Keratinocyte (primary cell): ENCODE measurements at regions not wholly inside any gene's neighbourhood (a gene's known extent, or its start where the extent isn't known, plus 50 kb on each side); places are given as distances from the start of the nearest gene placed in this dataset.

Experiments used
- DNase-seq: peaks from one replicate; pipeline ENCODE4 v3.0.0-alpha.2; 2011; ENCODE audit warnings: low read depth, missing footprints, low spot score
- FAIRE-seq: peaks from 2 replicates; lab custom pipeline; 2011; peaks lifted over from hg19 to GRCh38; lab: Jason Lieb, UNC
- H2AFZ ChIP-seq: 2 replicates; pipeline ENCODE4 v1.6.0; 2012; ENCODE audit warnings: low read length, control low read depth, inconsistent platforms; ENCODE audit not compliant: control insufficient read depth
- H3K27ac ChIP-seq: 2 replicates; pipeline ENCODE4 v1.5.1; 2011; ENCODE audit warnings: low read length; ENCODE audit not compliant: control insufficient read depth, insufficient read depth
- H3K27me3 ChIP-seq: 3 replicates; pipeline ENCODE4 v1.6.0; 2011; ENCODE audit warnings: low read length; ENCODE audit not compliant: control insufficient read depth, insufficient read depth; ENCODE audit errors: extremely low read depth
- H3K36me3 ChIP-seq, 2 experiments: 2 replicates in 1 of 2; 3 replicates in 1 of 2; pipeline ENCODE4 v1.5.1; 2011; ENCODE audit warnings: low read length in 2 of 2, mild to moderate bottlenecking in 1 of 2; ENCODE audit not compliant: control insufficient read depth in 2 of 2, insufficient read depth in 2 of 2; ENCODE audit errors: extremely low read depth in 1 of 2
- H3K4me1 ChIP-seq: 3 replicates; pipeline ENCODE4 v1.5.1; 2011; ENCODE audit warnings: low read length; ENCODE audit not compliant: control insufficient read depth, insufficient read depth; ENCODE audit errors: extremely low read depth
- H3K4me2 ChIP-seq: 3 replicates; pipeline ENCODE4 v1.6.0; 2011; ENCODE audit warnings: low read depth, low read length; ENCODE audit not compliant: control insufficient read depth, insufficient read depth; ENCODE audit errors: extremely low read depth
- H3K4me3 ChIP-seq, 3 experiments: fragments of 200-600 bp in 1 of 3; sonication (generic) in 1 of 3; 2 replicates in 2 of 3; 3 replicates in 1 of 3; pipeline ENCODE4 v1.5.1; 2011 to 2016; ENCODE audit warnings: low read length in 3 of 3, mild to moderate bottlenecking in 3 of 3, control low read depth in 2 of 3, inconsistent platforms in 1 of 3, low read depth in 1 of 3, mixed read lengths in 1 of 3, mixed run types in 1 of 3, moderate library complexity in 1 of 3; ENCODE audit not compliant: control insufficient read depth in 2 of 3, insufficient read depth in 2 of 3; ENCODE audit errors: extremely low read depth in 1 of 3
- H3K79me2 ChIP-seq: 2 replicates; pipeline ENCODE4 v1.6.0; 2012; ENCODE audit warnings: low read length; ENCODE audit not compliant: control insufficient read depth, insufficient read depth
- H3K9ac ChIP-seq: 3 replicates; pipeline ENCODE4 v1.6.0; 2011; ENCODE audit warnings: low read length; ENCODE audit not compliant: control insufficient read depth, insufficient read depth; ENCODE audit errors: extremely low read depth
- H3K9me1 ChIP-seq: 3 replicates; pipeline ENCODE4 v1.6.0; 2011; ENCODE audit warnings: low read length; ENCODE audit not compliant: control insufficient read depth, insufficient read depth; ENCODE audit errors: extremely low read depth
- H3K9me3 ChIP-seq: 2 replicates; pipeline ENCODE4 v1.5.1; 2012; ENCODE audit warnings: low read depth, low read length; ENCODE audit not compliant: control insufficient read depth
- H4K20me1 ChIP-seq: 3 replicates; pipeline ENCODE4 v1.6.0; 2011; ENCODE audit warnings: low read length; ENCODE audit not compliant: control insufficient read depth, insufficient read depth; ENCODE audit errors: extremely low read depth
- EZH2 ChIP-seq: IDR thresholded peaks from one replicate; pipeline ENCODE4 v1.6.1; 2012; ENCODE audit warnings: inconsistent platforms, mild to moderate bottlenecking, low read length, moderate library complexity
- dilution Hi-C: fragments of 300-500 bp; cut with MboI; formaldehyde crosslinking; loops from one replicate; pipeline ENCODE4 v1.7.0; 2020; ENCODE audit warnings: low sequenced_read_pairs; ENCODE audit not compliant: extremely low pct_ligation_motif_present
- TF ChIP-seq, protein P1 (sequence below), 3 experiments: IDR thresholded peaks in 1 of 3; conservative IDR thresholded peaks in 1 of 3; optimal IDR thresholded peaks in 1 of 3; 2 replicates in 2 of 3; 3 replicates in 1 of 3; pipeline versions ENCODE3 to v1.5.1; 2011; ENCODE audit warnings: low read length in 3 of 3, mild to moderate bottlenecking in 3 of 3, moderate library complexity in 2 of 3, control low read depth in 1 of 3, inconsistent platforms in 1 of 3; ENCODE audit not compliant: insufficient read depth in 2 of 3; ENCODE audit errors: extremely low read depth in 1 of 3

DNA sequence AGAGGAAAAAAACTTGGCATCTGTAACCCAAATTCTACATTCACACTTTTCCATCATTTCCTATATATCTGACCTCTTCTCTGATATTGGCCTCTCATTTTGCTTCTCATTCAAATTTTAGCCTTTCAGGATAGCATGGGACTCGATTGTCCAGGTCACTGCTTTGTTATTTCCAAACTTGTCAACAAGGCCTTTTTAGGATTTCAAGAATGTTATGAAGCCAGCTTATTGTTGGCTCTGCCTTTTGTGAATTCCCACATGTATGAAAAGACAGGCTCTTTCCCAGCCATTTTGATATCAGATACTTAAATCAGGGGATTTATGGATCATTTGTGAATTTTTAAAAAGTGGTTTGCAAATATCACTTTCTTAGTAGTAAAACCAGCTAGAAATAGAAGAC lies 663.5 kb downstream of the NCAM2 start:
- no peak for FAIRE-seq

DNA sequence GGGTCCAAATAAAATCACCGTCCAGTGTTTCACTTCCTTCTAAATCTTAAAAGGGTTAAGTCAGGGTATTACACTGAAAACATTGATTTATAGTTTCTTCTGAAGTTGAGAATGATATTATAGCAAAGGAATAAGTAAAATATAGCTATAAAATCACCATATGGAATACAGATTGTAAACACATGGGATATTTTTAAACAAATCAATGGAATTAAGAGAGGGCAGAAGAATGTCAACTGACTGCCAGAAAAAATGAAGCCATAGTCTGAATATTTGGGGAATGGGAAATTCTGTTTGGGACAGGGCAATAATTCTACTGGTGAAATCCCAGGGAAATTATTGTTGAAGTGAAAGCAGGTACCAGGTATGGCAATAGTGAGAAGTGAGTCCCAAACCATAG lies 664.6 kb downstream of the NCAM2 start:
- no peak overlapping the region for H3K9ac ChIP-seq
- DNase-seq (no peak), FAIRE-seq (no peak)
- H3K36me3 ChIP-seq: no peaks in the 10 kb centered on the region
- no peaks in the 10 kb centered on the region for H3K9me1 ChIP-seq
- dilution Hi-C loops: no loop called here
- no peaks in the 10 kb centered on the region for H3K79me2 ChIP-seq
- no peaks in the 10 kb centered on the region for H3K27me3 ChIP-seq
- TF ChIP-seq, protein P1, sequence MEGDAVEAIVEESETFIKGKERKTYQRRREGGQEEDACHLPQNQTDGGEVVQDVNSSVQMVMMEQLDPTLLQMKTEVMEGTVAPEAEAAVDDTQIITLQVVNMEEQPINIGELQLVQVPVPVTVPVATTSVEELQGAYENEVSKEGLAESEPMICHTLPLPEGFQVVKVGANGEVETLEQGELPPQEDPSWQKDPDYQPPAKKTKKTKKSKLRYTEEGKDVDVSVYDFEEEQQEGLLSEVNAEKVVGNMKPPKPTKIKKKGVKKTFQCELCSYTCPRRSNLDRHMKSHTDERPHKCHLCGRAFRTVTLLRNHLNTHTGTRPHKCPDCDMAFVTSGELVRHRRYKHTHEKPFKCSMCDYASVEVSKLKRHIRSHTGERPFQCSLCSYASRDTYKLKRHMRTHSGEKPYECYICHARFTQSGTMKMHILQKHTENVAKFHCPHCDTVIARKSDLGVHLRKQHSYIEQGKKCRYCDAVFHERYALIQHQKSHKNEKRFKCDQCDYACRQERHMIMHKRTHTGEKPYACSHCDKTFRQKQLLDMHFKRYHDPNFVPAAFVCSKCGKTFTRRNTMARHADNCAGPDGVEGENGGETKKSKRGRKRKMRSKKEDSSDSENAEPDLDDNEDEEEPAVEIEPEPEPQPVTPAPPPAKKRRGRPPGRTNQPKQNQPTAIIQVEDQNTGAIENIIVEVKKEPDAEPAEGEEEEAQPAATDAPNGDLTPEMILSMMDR (optimal IDR thresholded peaks at IDR 0.05 in 1 of 3, IDR thresholded peaks at IDR 0.05 in 1 of 3, conservative IDR thresholded peaks at IDR 0.05 in 1 of 3; ENCODE audit: extremely low read depth in 1 of 3, insufficient read depth in 2 of 3, low read length in 3 of 3): no peak
- no peak for TF ChIP-seq EZH2
- no peaks in the 10 kb centered on the region for H4K20me1 ChIP-seq
- no peak overlapping the region for H3K4me3 ChIP-seq
- no peak overlapping the region for H3K4me2 ChIP-seq
- no peaks in the 10 kb centered on the region for H3K4me1 ChIP-seq
- H2AFZ ChIP-seq: no peak overlapping the region
- H3K9me3 ChIP-seq: no peaks in the 10 kb centered on the region
- H3K27ac ChIP-seq: no peak overlapping the region

More for the DNA sequence above, 663.5 kb downstream of the NCAM2 start:
- Histone ChIP-seq H3K27ac (no peak overlapping the region), H3K4me1 (no peaks in the 10 kb centered on the region), H3K79me2 (no peaks in the 10 kb centered on the region), H3K9me1 (no peaks in the 10 kb centered on the region), H3K9ac (no peak overlapping the region), H3K4me3 (no peak overlapping the region), H3K4me2 (no peak overlapping the region), H2AFZ (no peak overlapping the region), H3K9me3 (no peaks in the 10 kb centered on the region), H4K20me1 (no peaks in the 10 kb centered on the region), H3K27me3 (no peaks in the 10 kb centered on the region), H3K36me3 (no peaks in the 10 kb centered on the region)
- TF ChIP-seq, protein P1 (optimal IDR thresholded peaks at IDR 0.05 in 1 of 3, IDR thresholded peaks at IDR 0.05 in 1 of 3, conservative IDR thresholded peaks at IDR 0.05 in 1 of 3; ENCODE audit: extremely low read depth in 1 of 3, insufficient read depth in 2 of 3, low read length in 3 of 3): no peak
- TF ChIP-seq EZH2: no peak
- no peak for DNase-seq
- dilution Hi-C loops: no loop called here
